ENCODE measurements at regions not wholly inside any gene's neighbourhood (a gene's known extent, or its start where the extent isn't known, plus 50 kb on each side); places are given as distances from the start of the nearest gene placed in this dataset.

DNA sequence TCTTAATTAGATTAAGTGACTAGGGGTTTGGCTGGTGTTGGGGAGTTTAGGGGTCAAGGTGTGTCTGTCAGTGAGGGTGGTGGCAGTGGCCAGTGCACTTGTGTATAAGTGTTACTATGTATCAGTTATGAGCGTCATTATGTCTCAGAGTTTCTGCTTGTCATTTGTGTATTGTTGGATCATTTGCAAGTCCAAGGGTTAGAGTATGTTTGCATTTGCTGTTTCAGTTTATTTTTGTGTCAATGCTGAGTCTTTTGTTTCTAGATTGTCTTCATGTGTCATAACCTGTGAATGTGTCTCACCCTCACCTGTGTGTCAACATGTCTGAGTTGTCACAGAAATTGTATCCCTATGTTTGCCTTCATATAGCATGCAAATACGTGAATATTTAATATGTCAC, 97.5 kb upstream of the PAX2 start:
- TF ChIP-seq, protein P1, sequence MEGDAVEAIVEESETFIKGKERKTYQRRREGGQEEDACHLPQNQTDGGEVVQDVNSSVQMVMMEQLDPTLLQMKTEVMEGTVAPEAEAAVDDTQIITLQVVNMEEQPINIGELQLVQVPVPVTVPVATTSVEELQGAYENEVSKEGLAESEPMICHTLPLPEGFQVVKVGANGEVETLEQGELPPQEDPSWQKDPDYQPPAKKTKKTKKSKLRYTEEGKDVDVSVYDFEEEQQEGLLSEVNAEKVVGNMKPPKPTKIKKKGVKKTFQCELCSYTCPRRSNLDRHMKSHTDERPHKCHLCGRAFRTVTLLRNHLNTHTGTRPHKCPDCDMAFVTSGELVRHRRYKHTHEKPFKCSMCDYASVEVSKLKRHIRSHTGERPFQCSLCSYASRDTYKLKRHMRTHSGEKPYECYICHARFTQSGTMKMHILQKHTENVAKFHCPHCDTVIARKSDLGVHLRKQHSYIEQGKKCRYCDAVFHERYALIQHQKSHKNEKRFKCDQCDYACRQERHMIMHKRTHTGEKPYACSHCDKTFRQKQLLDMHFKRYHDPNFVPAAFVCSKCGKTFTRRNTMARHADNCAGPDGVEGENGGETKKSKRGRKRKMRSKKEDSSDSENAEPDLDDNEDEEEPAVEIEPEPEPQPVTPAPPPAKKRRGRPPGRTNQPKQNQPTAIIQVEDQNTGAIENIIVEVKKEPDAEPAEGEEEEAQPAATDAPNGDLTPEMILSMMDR (IDR thresholded peaks at IDR 0.05): no peak
- TF ChIP-seq POLR2A (IDR thresholded peaks at IDR 0.05; ENCODE audit: low read depth) (no peak), EP300 (IDR thresholded peaks at IDR 0.05) (no peak), POLR2AphosphoS5 (IDR thresholded peaks at IDR 0.05) (no peak)
